ENCODE measurements at regions not wholly inside any gene's neighbourhood (a gene's known extent, or its start where the extent isn't known, plus 50 kb on each side); places are given as distances from the start of the nearest gene placed in this dataset.

DNA sequence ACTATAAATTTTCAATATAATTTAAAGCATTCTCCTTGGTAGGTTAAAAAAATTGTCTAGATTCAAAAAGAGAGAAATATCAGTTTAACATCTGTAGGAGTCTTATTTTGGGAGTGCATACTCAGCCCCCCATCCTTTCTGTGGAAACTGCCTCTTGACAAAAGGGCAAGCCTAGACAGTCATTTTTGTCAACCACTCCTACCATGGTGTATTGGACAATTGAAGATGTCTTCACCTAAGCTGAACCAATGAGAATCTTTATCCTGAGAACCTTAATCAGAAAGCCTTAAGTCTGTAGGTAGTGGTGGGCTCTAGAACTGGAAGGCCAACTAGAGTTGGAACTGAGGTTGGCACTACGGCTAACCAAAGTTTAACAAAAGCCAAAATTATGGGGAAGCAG lies 65.7 kb upstream of the MED13 start:
- TF ChIP-seq RAD21 (conservative IDR thresholded peaks at IDR 0.05 in 1 of 2, IDR thresholded peaks at IDR 0.05 in 1 of 2): no peak
- TF ChIP-seq, protein P1, sequence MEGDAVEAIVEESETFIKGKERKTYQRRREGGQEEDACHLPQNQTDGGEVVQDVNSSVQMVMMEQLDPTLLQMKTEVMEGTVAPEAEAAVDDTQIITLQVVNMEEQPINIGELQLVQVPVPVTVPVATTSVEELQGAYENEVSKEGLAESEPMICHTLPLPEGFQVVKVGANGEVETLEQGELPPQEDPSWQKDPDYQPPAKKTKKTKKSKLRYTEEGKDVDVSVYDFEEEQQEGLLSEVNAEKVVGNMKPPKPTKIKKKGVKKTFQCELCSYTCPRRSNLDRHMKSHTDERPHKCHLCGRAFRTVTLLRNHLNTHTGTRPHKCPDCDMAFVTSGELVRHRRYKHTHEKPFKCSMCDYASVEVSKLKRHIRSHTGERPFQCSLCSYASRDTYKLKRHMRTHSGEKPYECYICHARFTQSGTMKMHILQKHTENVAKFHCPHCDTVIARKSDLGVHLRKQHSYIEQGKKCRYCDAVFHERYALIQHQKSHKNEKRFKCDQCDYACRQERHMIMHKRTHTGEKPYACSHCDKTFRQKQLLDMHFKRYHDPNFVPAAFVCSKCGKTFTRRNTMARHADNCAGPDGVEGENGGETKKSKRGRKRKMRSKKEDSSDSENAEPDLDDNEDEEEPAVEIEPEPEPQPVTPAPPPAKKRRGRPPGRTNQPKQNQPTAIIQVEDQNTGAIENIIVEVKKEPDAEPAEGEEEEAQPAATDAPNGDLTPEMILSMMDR (IDR thresholded peaks at IDR 0.05): no peak
- no peak for TF ChIP-seq CBX2 (IDR thresholded peaks at IDR 0.05; ENCODE audit: borderline replicate concordance, low read depth)
- TF ChIP-seq CHD4 (IDR thresholded peaks at IDR 0.05; ENCODE audit: borderline replicate concordance): no peak
- no peak for TF ChIP-seq RCOR1 (IDR thresholded peaks at IDR 0.05; ENCODE audit: low read depth, low read length)
- no peak for TF ChIP-seq ESRRA (IDR thresholded peaks at IDR 0.05; ENCODE audit: borderline replicate concordance, low read length)
- no peak for TF ChIP-seq POLR2A (IDR thresholded peaks at IDR 0.05; ENCODE audit: low read length)
- TF ChIP-seq CEBPB (IDR thresholded peaks at IDR 0.05): no peak
- no peak for TF ChIP-seq SMC3 (IDR thresholded peaks at IDR 0.05)
- TF ChIP-seq, protein P2, sequence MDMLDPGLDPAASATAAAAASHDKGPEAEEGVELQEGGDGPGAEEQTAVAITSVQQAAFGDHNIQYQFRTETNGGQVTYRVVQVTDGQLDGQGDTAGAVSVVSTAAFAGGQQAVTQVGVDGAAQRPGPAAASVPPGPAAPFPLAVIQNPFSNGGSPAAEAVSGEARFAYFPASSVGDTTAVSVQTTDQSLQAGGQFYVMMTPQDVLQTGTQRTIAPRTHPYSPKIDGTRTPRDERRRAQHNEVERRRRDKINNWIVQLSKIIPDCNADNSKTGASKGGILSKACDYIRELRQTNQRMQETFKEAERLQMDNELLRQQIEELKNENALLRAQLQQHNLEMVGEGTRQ (IDR thresholded peaks at IDR 0.05): no peak
- TF ChIP-seq FOSL2 (IDR thresholded peaks at IDR 0.05): no peak
- no peak for TF ChIP-seq FOSL2 (CRISPR knock-in tag; IDR thresholded peaks at IDR 0.05)

All from A549 (cell line).